NCI-H69 (cell line): ENCODE measurements at regions not wholly inside any gene's neighbourhood (a gene's known extent, or its start where the extent isn't known, plus 50 kb on each side); places are given as distances from the start of the nearest gene placed in this dataset.
"Not testable (repeated sequence)": the region's sequence is repeated elsewhere in the genome, so short reads cannot be mapped to it uniquely, and the experiment has no call there.

ENCODE experiments used
- DNase-seq: peaks from one replicate; lab custom pipeline; 2025; lab: John Stamatoyannopoulos, UW

- DNase-seq, result no peak
Measured at GRCh38 chr2:59181347-59181746, 940.2 kb upstream of the FANCL start.

GRCh38 chr2:59180621-59181020, 939.5 kb upstream of the FANCL start:
- DNase-seq, result no peak

- DNase-seq, result no peak
Measured at GRCh38 chr2:59180111-59180510, 939.0 kb upstream of the FANCL start.

- DNase-seq, result peak; percentile 79
Measured at GRCh38 chr2:59177748-59178147, 936.6 kb upstream of the FANCL start.

- DNase-seq, result peak; percentile 15
Measured at GRCh38 chr2:59176737-59177136, 935.6 kb upstream of the FANCL start.

- no peak for DNase-seq
Measured at GRCh38 chr2:59174536-59175243, 933.6 kb upstream of the FANCL start.

GRCh38 chr2:59173325-59173724, 932.2 kb upstream of the FANCL start:
- DNase-seq, result no peak

- no peak for DNase-seq
Measured at GRCh38 chr2:59171019-59171418, 929.9 kb upstream of the FANCL start.

- no peak for DNase-seq
Measured at GRCh38 chr2:59168766-59169165, 927.6 kb upstream of the FANCL start.

GRCh38 chr2:59167514-59167913, 926.4 kb upstream of the FANCL start:
- DNase-seq, result peak; percentile 73

GRCh38 chr2:59157908-59158307, 916.8 kb upstream of the FANCL start:
- not testable (repeated sequence) for DNase-seq

- DNase-seq, result no peak
Measured at GRCh38 chr2:59151805-59152204, 910.7 kb upstream of the FANCL start.

GRCh38 chr2:59150217-59150849, 909.2 kb upstream of the FANCL start:
- no peak for DNase-seq

- DNase-seq, result no peak
Measured at GRCh38 chr2:59149271-59149670, 908.1 kb upstream of the FANCL start.

- no peak for DNase-seq
Measured at GRCh38 chr2:59112258-59112657, 871.1 kb upstream of the FANCL start.

- no peak for DNase-seq
Measured at GRCh38 chr2:59096973-59097372, 855.8 kb upstream of the FANCL start.

- DNase-seq, result no peak
Measured at GRCh38 chr2:59093571-59093970, 852.4 kb upstream of the FANCL start.

- DNase-seq, result no peak
Measured at GRCh38 chr2:59084326-59084725, 843.2 kb upstream of the FANCL start.

GRCh38 chr2:59083075-59083828, 842.1 kb upstream of the FANCL start:
- no peak for DNase-seq

- DNase-seq, result peak; percentile 4
Measured at GRCh38 chr2:59082657-59083056, 841.5 kb upstream of the FANCL start.

- no peak for DNase-seq
Measured at GRCh38 chr2:59080451-59081181, 839.5 kb upstream of the FANCL start.

- DNase-seq, result no peak
Measured at GRCh38 chr2:59077981-59078531, 836.9 kb upstream of the FANCL start.
